Fibroblast of lung (primary cell): ENCODE measurements at regions not wholly inside any gene's neighbourhood (a gene's known extent, or its start where the extent isn't known, plus 50 kb on each side); places are given as distances from the start of the nearest gene placed in this dataset.
A peak's percentile ranks its signal among the peaks of the same experiment; 100 is the strongest.

Source experiments
- DNase-seq, 2 donors: peaks; one replicate each; pipeline versions ENCODE4 v3.0.0 to v3.0.0-alpha.2; 2010; ENCODE audit warnings: low read depth in 2 of 2
- H2AFZ ChIP-seq: 2 replicates; pipeline ENCODE4 v1.5.1; 2012; ENCODE audit warnings: low read length, control low read depth, inconsistent platforms
- H3K27ac ChIP-seq: 2 replicates; pipeline ENCODE4 v1.5.1; 2011; ENCODE audit warnings: low read length, control low read depth; ENCODE audit not compliant: insufficient read depth
- H3K27me3 ChIP-seq: 2 replicates; pipeline ENCODE4 v1.5.1; 2011; ENCODE audit warnings: mild to moderate bottlenecking, low read length; ENCODE audit not compliant: control insufficient read depth, insufficient read depth
- H3K36me3 ChIP-seq: 2 replicates; pipeline ENCODE4 v1.5.1; 2011; ENCODE audit warnings: low read length; ENCODE audit not compliant: control insufficient read depth, insufficient read depth
- H3K4me1 ChIP-seq: 2 replicates; pipeline ENCODE4 v1.5.1; 2011; ENCODE audit warnings: low read length; ENCODE audit not compliant: control insufficient read depth, insufficient read depth; ENCODE audit errors: extremely low read depth
- H3K4me2 ChIP-seq: 2 replicates; pipeline ENCODE4 v1.5.1; 2011; ENCODE audit warnings: low read length, control low read depth; ENCODE audit not compliant: insufficient read depth; ENCODE audit errors: extremely low read depth
- H3K4me3 ChIP-seq, 4 experiments: fragments of 200-600 bp in 1 of 4; sonication (generic) in 1 of 4; replicated peaks in 1 of 4; 2 replicates each; pipeline ENCODE4 v1.5.1; 2011 to 2016; ENCODE audit warnings: low read length in 4 of 4, low read depth in 3 of 4, mild to moderate bottlenecking in 3 of 4, control low read depth in 2 of 4, inconsistent platforms in 1 of 4, mixed read lengths in 1 of 4; ENCODE audit not compliant: insufficient read depth in 1 of 4; ENCODE audit errors: control extremely low read depth in 1 of 4
- H3K79me2 ChIP-seq: 2 replicates; pipeline ENCODE4 v1.5.1; 2012; ENCODE audit warnings: mild to moderate bottlenecking, low read length, inconsistent platforms; ENCODE audit not compliant: control insufficient read depth, insufficient read depth
- H3K9ac ChIP-seq: 2 replicates; pipeline ENCODE4 v1.5.1; 2011; ENCODE audit warnings: mild to moderate bottlenecking, low read length, control low read depth; ENCODE audit not compliant: insufficient read depth
- H3K9me3 ChIP-seq: 2 replicates; pipeline ENCODE4 v1.5.1; 2012; ENCODE audit warnings: low read depth, low read length; ENCODE audit not compliant: control insufficient read depth, insufficient read depth
- H4K20me1 ChIP-seq: 2 replicates; pipeline ENCODE4 v1.5.1; 2011; ENCODE audit warnings: low read length; ENCODE audit not compliant: control insufficient read depth, insufficient read depth; ENCODE audit errors: extremely low read depth
- EZH2 ChIP-seq: IDR thresholded peaks from 2 replicates; pipeline ENCODE4 v1.5.1; 2012; ENCODE audit warnings: low read length, control low read depth, mild to moderate bottlenecking; ENCODE audit errors: missing control alignments
- TF ChIP-seq, protein P1 (sequence below), 2 donors: IDR thresholded peaks in 1 of 2; conservative IDR thresholded peaks in 1 of 2; 1 replicate in 1 of 2; 2 replicates in 1 of 2; pipeline ENCODE4 v1.5.1; 2011 to 2012; ENCODE audit warnings: low read length in 2 of 2, control low read depth in 1 of 2, inconsistent platforms in 1 of 2, low read depth in 1 of 2, mild to moderate bottlenecking in 1 of 2

DNA sequence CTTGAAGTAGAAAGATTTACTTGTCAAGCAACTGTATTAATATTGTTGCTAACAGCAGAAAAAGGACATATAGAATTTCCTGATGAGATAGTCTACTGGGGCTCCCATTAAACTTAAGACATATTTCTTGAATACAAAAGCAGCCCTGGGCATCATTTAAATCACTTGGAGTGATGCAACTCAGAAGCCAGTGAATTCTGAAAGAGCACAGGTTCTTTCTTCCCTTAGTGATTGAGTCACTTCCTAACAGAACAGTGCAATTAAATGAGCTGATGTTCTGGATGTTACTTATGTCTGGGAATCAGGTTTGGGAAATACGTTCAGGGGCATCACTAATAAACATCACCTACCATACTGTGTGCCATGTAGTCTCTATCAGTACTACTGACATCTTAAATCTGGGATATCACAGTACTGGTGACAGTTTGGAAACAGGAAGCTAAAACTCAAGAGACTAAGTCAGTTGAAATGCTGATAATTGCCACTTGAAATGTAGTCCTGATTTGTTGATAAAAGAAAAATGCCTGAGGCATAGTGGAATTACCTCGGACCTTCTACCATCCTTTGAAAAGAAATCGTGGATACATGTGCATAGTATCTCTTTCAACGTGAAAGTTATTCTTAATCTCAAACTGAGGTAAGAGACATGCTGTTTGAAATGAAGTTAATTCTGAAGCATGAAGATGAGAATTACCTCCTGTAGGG, 249.2 kb upstream of the GPRIN3 start:
- no peak overlapping the region for H3K4me2 ChIP-seq
- no peak overlapping the region for H3K27ac ChIP-seq
- peak in 1 of 2 donors; percentile 30 for DNase-seq
- no peaks in the 10 kb centered on the region for H3K4me1 ChIP-seq
- H2AFZ ChIP-seq, result no peak overlapping the region
- no peak overlapping the region for H3K9ac ChIP-seq
- H4K20me1 ChIP-seq, result no peaks in the 10 kb centered on the region
- no peaks in the 10 kb centered on the region for H3K9me3 ChIP-seq
- no peaks in the 10 kb centered on the region for H3K36me3 ChIP-seq
- H3K27me3 ChIP-seq, result no peaks in the 10 kb centered on the region
- no peak overlapping the region for H3K4me3 ChIP-seq
- no peak for TF ChIP-seq EZH2
- TF ChIP-seq, protein P1, sequence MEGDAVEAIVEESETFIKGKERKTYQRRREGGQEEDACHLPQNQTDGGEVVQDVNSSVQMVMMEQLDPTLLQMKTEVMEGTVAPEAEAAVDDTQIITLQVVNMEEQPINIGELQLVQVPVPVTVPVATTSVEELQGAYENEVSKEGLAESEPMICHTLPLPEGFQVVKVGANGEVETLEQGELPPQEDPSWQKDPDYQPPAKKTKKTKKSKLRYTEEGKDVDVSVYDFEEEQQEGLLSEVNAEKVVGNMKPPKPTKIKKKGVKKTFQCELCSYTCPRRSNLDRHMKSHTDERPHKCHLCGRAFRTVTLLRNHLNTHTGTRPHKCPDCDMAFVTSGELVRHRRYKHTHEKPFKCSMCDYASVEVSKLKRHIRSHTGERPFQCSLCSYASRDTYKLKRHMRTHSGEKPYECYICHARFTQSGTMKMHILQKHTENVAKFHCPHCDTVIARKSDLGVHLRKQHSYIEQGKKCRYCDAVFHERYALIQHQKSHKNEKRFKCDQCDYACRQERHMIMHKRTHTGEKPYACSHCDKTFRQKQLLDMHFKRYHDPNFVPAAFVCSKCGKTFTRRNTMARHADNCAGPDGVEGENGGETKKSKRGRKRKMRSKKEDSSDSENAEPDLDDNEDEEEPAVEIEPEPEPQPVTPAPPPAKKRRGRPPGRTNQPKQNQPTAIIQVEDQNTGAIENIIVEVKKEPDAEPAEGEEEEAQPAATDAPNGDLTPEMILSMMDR (conservative IDR thresholded peaks at IDR 0.05 in 1 of 2, IDR thresholded peaks at IDR 0.05 in 1 of 2; ENCODE audit: low read depth in 1 of 2, low read length in 2 of 2), result no peak
- H3K79me2 ChIP-seq, result no peaks in the 10 kb centered on the region

DNA sequence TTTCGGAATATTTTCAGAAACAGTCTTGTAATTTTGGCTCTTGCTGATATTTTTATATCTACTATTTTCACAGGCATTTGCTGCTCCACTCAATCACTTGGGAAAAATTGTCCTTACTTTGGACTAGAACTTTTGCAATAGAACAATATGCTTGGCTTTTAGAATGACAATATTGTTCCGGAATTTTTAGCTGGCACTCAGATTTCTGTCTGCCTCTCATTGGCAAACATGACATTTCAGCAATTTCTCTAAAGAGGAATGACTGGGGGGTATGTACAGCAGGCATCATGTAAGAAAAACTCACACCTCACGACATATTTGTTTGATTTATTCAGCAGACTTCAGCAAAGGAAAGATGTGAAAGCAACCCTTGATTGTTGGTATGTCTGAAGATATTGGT, 243.6 kb upstream of the GPRIN3 start:
- H3K36me3 ChIP-seq, result no peaks in the 10 kb centered on the region
- TF ChIP-seq, protein P1 (conservative IDR thresholded peaks at IDR 0.05 in 1 of 2, IDR thresholded peaks at IDR 0.05 in 1 of 2; ENCODE audit: low read depth in 1 of 2, low read length in 2 of 2), result no peak
- no peak for TF ChIP-seq EZH2
- H2AFZ ChIP-seq, result no peak overlapping the region
- no peak overlapping the region for H3K4me3 ChIP-seq
- H3K27ac ChIP-seq, result no peak overlapping the region
- no peak for DNase-seq
- no peaks in the 10 kb centered on the region for H3K27me3 ChIP-seq
- peaks cover 2% of the 10 kb centered on the region for H3K4me1 ChIP-seq
- no peak overlapping the region for H3K9ac ChIP-seq
- H4K20me1 ChIP-seq, result no peaks in the 10 kb centered on the region
- H3K4me2 ChIP-seq, result no peak overlapping the region
- H3K79me2 ChIP-seq, result no peaks in the 10 kb centered on the region
- H3K9me3 ChIP-seq, result no peaks in the 10 kb centered on the region

DNA sequence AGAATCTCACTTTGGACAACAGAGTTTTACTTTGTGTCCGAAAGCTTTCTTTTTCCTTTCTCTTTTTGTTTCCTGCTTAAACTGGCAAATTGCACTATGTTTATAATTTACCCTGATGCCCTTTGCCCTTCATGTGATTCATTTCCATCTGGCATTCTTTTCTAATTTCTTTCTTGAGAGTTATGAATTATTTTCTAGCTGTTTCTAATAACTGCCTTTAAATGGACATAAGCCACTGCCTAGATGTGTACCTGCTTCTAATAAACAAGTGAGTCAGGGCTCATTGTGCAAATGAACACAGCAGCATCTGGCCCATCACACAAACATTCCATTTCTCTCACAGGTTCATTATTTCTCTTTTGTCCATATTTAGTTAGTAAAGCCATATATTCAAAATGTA, 242.3 kb upstream of the GPRIN3 start:
- peaks cover 2% of the 10 kb centered on the region for H3K4me1 ChIP-seq
- TF ChIP-seq EZH2, result no peak
- peak in 1 of 2 donors; percentile 94 for DNase-seq
- peak overlapping the region; percentile 26 for H3K27ac ChIP-seq
- no peak overlapping the region for H3K9ac ChIP-seq
- H4K20me1 ChIP-seq, result no peaks in the 10 kb centered on the region
- no peaks in the 10 kb centered on the region for H3K9me3 ChIP-seq
- H3K36me3 ChIP-seq, result no peaks in the 10 kb centered on the region
- no peak overlapping the region for H2AFZ ChIP-seq
- no peak overlapping the region for H3K4me3 ChIP-seq
- peak overlapping the region; percentile 60 for H3K4me2 ChIP-seq
- H3K79me2 ChIP-seq, result no peaks in the 10 kb centered on the region
- no peaks in the 10 kb centered on the region for H3K27me3 ChIP-seq
